Parathyroid adenoma (tissue), 2 donors: ENCODE measurements at regions not wholly inside any gene's neighbourhood (a gene's known extent, or its start where the extent isn't known, plus 50 kb on each side); places are given as distances from the start of the nearest gene placed in this dataset.

ENCODE experiments used
- H2AFZ ChIP-seq: fragments of 300-600 bp; sonication (generic); one replicate; pipeline ENCODE4 v1.7.0; 2017; ENCODE audit warnings: antibody characterized with exemption, mild to moderate bottlenecking
- H3K27ac ChIP-seq: fragments of 300-600 bp; sonication (generic); one replicate; pipeline ENCODE4 v1.7.0; 2017
- H3K27me3 ChIP-seq: fragments of 300-600 bp; sonication (generic); one replicate; pipeline ENCODE4 v1.7.0; 2017; ENCODE audit warnings: low read length; ENCODE audit not compliant: control insufficient read depth, insufficient read depth
- H3K36me3 ChIP-seq: fragments of 300-600 bp; sonication (generic); one replicate; pipeline ENCODE4 v1.7.0; 2017; ENCODE audit warnings: low read length; ENCODE audit not compliant: control insufficient read depth, insufficient read depth
- H3K4me1 ChIP-seq: fragments of 300-600 bp; sonication (generic); one replicate; pipeline ENCODE4 v1.7.0; 2017; ENCODE audit warnings: control low read depth
- H3K4me2 ChIP-seq: fragments of 300-600 bp; sonication (generic); one replicate; pipeline ENCODE4 v1.7.0; 2017; ENCODE audit warnings: low read length
- H3K4me3 ChIP-seq: fragments of 300-600 bp; sonication (generic); one replicate; pipeline ENCODE4 v1.7.0; 2017; ENCODE audit warnings: low read depth, low read length
- H3K79me2 ChIP-seq: fragments of 300-600 bp; sonication (generic); one replicate; pipeline ENCODE4 v1.7.0; 2017; ENCODE audit warnings: control low read depth
- H3K9ac ChIP-seq: fragments of 300-600 bp; sonication (generic); one replicate; pipeline ENCODE4 v1.7.0; 2017; ENCODE audit warnings: mild to moderate bottlenecking
- H3K9me3 ChIP-seq: fragments of 300-600 bp; sonication (generic); one replicate; pipeline ENCODE4 v1.7.0; 2017; ENCODE audit warnings: low read length; ENCODE audit not compliant: control insufficient read depth
- TF ChIP-seq, protein P1 (sequence below): fragments of 300-600 bp; sonication (generic); IDR thresholded peaks from one replicate; pipeline ENCODE4 v1.7.0; 2017; ENCODE audit warnings: antibody characterized with exemption, mild to moderate bottlenecking
- donor health status: primary hyperparathyroidism.

DNA sequence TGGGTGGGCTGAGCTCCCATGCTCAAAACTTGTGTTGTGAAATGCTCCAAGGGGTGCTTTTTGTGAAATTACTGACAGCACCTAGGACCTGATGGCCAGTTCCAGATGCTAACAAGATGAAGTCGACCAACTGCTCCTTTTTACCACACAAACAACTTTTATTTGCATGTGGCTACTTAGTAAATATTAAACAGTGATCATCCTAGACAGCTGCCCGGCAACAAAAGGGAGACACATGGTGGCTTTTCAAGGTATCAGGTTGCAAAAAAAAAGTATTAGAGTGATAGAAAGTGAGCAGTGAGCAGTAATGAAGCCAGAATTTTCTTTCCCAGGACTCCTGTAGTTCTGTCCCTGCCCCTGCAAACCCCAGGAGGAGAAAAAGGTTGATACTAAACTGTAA lies 118.5 kb downstream of the RPIA start:
- no peaks in the 10 kb centered on the region for H3K79me2 ChIP-seq
- H3K4me1 ChIP-seq: no peaks in the 10 kb centered on the region
- H2AFZ ChIP-seq: no peak overlapping the region
- H3K4me2 ChIP-seq: no peak overlapping the region
- no peaks in the 10 kb centered on the region for H3K9me3 ChIP-seq
- H3K36me3 ChIP-seq: no peaks in the 10 kb centered on the region
- H3K27me3 ChIP-seq: no peaks in the 10 kb centered on the region
- H3K9ac ChIP-seq: no peak overlapping the region
- no peak overlapping the region for H3K4me3 ChIP-seq
- H3K27ac ChIP-seq: no peak overlapping the region
- TF ChIP-seq, protein P1, sequence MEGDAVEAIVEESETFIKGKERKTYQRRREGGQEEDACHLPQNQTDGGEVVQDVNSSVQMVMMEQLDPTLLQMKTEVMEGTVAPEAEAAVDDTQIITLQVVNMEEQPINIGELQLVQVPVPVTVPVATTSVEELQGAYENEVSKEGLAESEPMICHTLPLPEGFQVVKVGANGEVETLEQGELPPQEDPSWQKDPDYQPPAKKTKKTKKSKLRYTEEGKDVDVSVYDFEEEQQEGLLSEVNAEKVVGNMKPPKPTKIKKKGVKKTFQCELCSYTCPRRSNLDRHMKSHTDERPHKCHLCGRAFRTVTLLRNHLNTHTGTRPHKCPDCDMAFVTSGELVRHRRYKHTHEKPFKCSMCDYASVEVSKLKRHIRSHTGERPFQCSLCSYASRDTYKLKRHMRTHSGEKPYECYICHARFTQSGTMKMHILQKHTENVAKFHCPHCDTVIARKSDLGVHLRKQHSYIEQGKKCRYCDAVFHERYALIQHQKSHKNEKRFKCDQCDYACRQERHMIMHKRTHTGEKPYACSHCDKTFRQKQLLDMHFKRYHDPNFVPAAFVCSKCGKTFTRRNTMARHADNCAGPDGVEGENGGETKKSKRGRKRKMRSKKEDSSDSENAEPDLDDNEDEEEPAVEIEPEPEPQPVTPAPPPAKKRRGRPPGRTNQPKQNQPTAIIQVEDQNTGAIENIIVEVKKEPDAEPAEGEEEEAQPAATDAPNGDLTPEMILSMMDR: no peak

DNA sequence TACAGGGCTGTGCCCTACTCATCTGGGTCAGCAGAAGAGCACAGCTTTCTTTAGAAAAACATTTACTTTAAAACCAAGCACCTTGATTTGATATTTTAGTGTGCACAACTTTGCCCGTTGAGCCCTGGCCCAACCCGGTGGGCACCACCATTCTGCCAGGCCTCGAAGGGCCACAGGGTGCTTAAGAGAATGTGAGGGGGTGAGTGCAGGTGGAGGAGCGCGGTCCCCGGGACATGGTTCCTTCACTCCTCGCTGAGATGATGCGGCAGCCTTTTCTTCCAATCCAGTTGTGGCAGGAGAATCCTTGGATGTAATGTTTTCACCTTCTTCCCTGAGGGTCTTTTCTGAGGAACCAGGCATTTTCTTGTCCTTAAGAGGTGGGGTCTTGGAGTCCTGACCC lies 119.0 kb downstream of the RPIA start:
- TF ChIP-seq, protein P1: no peak
- Histone ChIP-seq H3K9me3 (no peaks in the 10 kb centered on the region), H3K27ac (no peak overlapping the region), H3K9ac (no peak overlapping the region), H3K4me3 (no peak overlapping the region), H3K4me1 (no peaks in the 10 kb centered on the region), H2AFZ (no peak overlapping the region), H3K4me2 (no peak overlapping the region), H3K36me3 (no peaks in the 10 kb centered on the region), H3K27me3 (no peaks in the 10 kb centered on the region), H3K79me2 (no peaks in the 10 kb centered on the region)

DNA sequence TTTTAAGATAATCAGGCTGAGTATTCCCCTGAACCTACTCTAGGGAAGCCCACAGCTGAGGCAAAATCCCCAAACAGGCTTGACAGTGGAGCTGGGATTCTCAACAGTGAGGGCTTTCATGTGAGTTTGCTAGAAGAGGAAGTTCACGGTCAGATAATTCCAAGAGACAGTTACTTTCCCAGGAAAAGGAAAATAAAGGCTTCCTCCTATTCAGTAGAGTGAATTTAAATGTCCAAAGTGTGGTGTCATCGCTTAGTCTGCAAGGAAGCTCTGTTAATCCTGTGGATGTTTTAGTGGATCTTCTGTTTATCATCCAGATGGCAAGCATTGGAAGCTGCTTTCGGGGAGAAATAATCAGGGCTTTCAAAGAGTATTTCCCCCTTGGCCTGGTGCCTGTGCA lies 119.8 kb downstream of the RPIA start:
- no peak overlapping the region for H3K4me3 ChIP-seq
- H3K4me1 ChIP-seq: no peaks in the 10 kb centered on the region
- H3K9ac ChIP-seq: no peak overlapping the region
- no peak overlapping the region for H3K27ac ChIP-seq
- H3K36me3 ChIP-seq: no peaks in the 10 kb centered on the region
- TF ChIP-seq, protein P1: no peak
- H3K27me3 ChIP-seq: no peaks in the 10 kb centered on the region
- no peak overlapping the region for H2AFZ ChIP-seq
- H3K9me3 ChIP-seq: no peaks in the 10 kb centered on the region
- H3K79me2 ChIP-seq: no peaks in the 10 kb centered on the region
- H3K4me2 ChIP-seq: no peak overlapping the region

DNA sequence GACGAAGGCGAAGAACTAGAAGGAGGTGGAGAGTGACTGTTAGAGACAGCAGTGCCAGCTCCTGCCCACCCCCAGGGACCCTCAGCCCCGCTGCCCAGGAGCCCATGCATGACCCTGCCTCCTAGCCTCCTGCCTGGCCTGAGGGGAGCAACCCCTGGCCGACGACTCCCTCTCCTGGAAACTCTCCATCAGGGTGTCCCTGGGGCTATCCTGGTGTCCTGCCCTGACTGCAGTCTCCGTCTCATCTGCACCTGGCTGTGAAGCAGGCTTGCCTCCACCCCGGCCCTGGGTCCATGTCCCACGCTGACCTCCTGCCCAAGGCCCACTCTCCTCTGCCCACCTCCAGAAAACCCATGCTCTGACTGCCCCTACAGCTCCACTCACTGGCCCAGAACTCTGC lies 120.2 kb downstream of the RPIA start:
- no peak overlapping the region for H3K9ac ChIP-seq

DNA sequence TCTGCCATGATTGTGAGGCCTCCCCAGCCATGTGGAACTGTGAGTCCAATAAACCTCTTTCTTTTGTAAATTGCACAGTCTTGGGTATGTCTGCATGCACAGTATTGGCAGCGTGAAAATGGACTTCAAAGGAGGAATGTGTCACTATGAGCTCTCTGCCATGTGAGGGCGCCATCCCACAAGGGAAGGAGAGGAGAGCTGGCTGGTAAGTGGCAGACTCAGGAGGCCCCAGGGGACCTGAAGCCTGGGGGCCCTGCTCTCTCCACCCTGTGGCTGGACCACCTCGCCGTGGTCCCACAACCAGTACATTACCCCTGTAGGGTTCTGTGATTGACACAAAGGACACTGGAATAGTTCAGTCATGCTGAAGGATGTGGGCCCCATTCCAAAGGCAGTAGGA lies 122.1 kb downstream of the RPIA start:
- Histone ChIP-seq H3K27me3 (no peaks in the 10 kb centered on the region), H3K4me3 (no peak overlapping the region), H2AFZ (no peak overlapping the region), H3K9ac (no peak overlapping the region), H3K27ac (no peak overlapping the region), H3K79me2 (no peaks in the 10 kb centered on the region), H3K4me1 (no peaks in the 10 kb centered on the region), H3K4me2 (no peak overlapping the region), H3K9me3 (no peaks in the 10 kb centered on the region), H3K36me3 (no peaks in the 10 kb centered on the region)
- TF ChIP-seq, protein P1: no peak

More for the DNA sequence above, 120.2 kb downstream of the RPIA start:
- no peak overlapping the region for H3K4me2 ChIP-seq
- no peaks in the 10 kb centered on the region for H3K36me3 ChIP-seq
- no peak overlapping the region for H3K27ac ChIP-seq
- TF ChIP-seq, protein P1: no peak
- H3K4me3 ChIP-seq: no peak overlapping the region
- no peaks in the 10 kb centered on the region for H3K79me2 ChIP-seq
- no peak overlapping the region for H2AFZ ChIP-seq
- no peaks in the 10 kb centered on the region for H3K27me3 ChIP-seq
- H3K9me3 ChIP-seq: no peaks in the 10 kb centered on the region
- H3K4me1 ChIP-seq: no peaks in the 10 kb centered on the region
